GM12878 (cell line): ENCODE measurements at regions not wholly inside any gene's neighbourhood (a gene's known extent, or its start where the extent isn't known, plus 50 kb on each side); places are given as distances from the start of the nearest gene placed in this dataset.

Source experiments
- ATAC-seq: fragments of 200-7000 bp; cut with Tn5 transposase; 3 replicates; pipeline ENCODE4 v1.9.1; 2020; ENCODE audit warnings: mild to moderate bottlenecking, moderate library complexity
- BruUV-seq: library from RNA; stranded (reverse); fragments of 400-500 nt; replicated peaks from 2 replicates; lab custom pipeline; 2021; lab: Mats Ljungman, UMichigan
- CTCF ChIA-PET: fragments of 300-600 bp; sonication (Branson Sonifier 250); formaldehyde crosslinking; extraction: SDS; loops from one replicate; lab custom pipeline; 2021; ENCODE audit warnings: inconsistent platforms; lab: Yijun Ruan, JAX
- POLR2A ChIA-PET: fragments of 350-600 bp; formaldehyde crosslinking; extraction: SDS; loops from one replicate; lab custom pipeline; 2021; ENCODE audit warnings: inconsistent platforms; lab: Charles Lee
- RAD21 ChIA-PET: fragments of 300-600 bp; sonication (Branson Sonifier 250); formaldehyde crosslinking; loops from one replicate; lab custom pipeline; 2023; ENCODE audit warnings: antibody characterized with exemption; ENCODE audit not compliant: unreplicated experiment; lab: Charles Lee
- SMC1A ChIA-PET: fragments of 300-600 bp; sonication (Branson Sonifier 250); formaldehyde crosslinking; loops from one replicate; lab custom pipeline; 2023; ENCODE audit not compliant: unreplicated experiment, uncharacterized antibody; lab: Charles Lee
- DNase-seq: peaks from one replicate; pipeline ENCODE4 v3.0.0-alpha.2; 2011; ENCODE audit warnings: low read depth, low spot score
- FAIRE-seq: peaks from 3 replicates; lab custom pipeline; 2011; peaks lifted over from hg19 to GRCh38; lab: Jason Lieb, UNC
- H2AFZ ChIP-seq: 2 replicates; pipeline ENCODE4 v1.6.0; 2011; ENCODE audit warnings: low read depth, low read length, control low read depth; ENCODE audit not compliant: control insufficient read depth
- H3K27ac ChIP-seq: 2 replicates; pipeline ENCODE4 v1.5.1; 2011; ENCODE audit warnings: control low read depth; ENCODE audit not compliant: control insufficient read depth, insufficient read depth
- H3K27me3 ChIP-seq, 2 experiments: replicated peaks in 1 of 2; 2 replicates each; pipeline versions ENCODE4 v1.6.0 to v1.6.1; 2011; ENCODE audit warnings: low read length in 1 of 2; ENCODE audit not compliant: control insufficient read depth in 2 of 2, insufficient read depth in 2 of 2
- H3K36me3 ChIP-seq, 2 experiments: 2 replicates each; pipeline ENCODE4 v1.5.1; 2011; ENCODE audit warnings: low read length in 1 of 2; ENCODE audit not compliant: control insufficient read depth in 2 of 2, insufficient read depth in 2 of 2
- H3K4me1 ChIP-seq: 2 replicates; pipeline ENCODE4 v1.6.1; 2011; ENCODE audit warnings: mild to moderate bottlenecking, low read length, moderate library complexity, mixed read lengths; ENCODE audit not compliant: control insufficient read depth, insufficient read depth
- H3K4me2 ChIP-seq: 2 replicates; pipeline ENCODE4 v1.6.0; 2011; ENCODE audit warnings: control low read depth; ENCODE audit not compliant: control insufficient read depth, insufficient read depth
- H3K4me3 ChIP-seq: fragments of 200-600 bp; sonication (generic); 2 replicates; pipeline ENCODE4 v1.5.1; 2016
- H3K79me2 ChIP-seq: 2 replicates; pipeline ENCODE4 v1.6.0; 2011; ENCODE audit warnings: low read length; ENCODE audit not compliant: control insufficient read depth, insufficient read depth
- H3K9ac ChIP-seq: 2 replicates; pipeline ENCODE4 v1.8.0; 2011; ENCODE audit warnings: low read length, control low read depth, mixed read lengths; ENCODE audit not compliant: control insufficient read depth, insufficient read depth
- H3K9me3 ChIP-seq: replicated peaks from 3 replicates; pipeline ENCODE4 v1.5.1; 2011; ENCODE audit warnings: mild to moderate bottlenecking, low read length; ENCODE audit not compliant: control insufficient read depth, insufficient read depth
- H4K20me1 ChIP-seq: 2 replicates; pipeline ENCODE4 v1.6.0; 2011; ENCODE audit not compliant: control insufficient read depth, insufficient read depth
- ASH2L ChIP-seq: fragments of 300-600, 200-600 bp; sonication (generic); IDR thresholded peaks from 2 replicates; pipeline ENCODE4 v1.6.1; 2017; ENCODE audit warnings: low read depth, mild to moderate bottlenecking, borderline replicate concordance
- CEBPB ChIP-seq, 2 experiments: fragments of 150-350 bp in 1 of 2; IDR thresholded peaks; 2 replicates each; pipeline ENCODE4 v1.6.1; 2012 to 2014; ENCODE audit warnings: low read depth in 2 of 2, low read length in 2 of 2, borderline replicate concordance in 1 of 2, inconsistent platforms in 1 of 2
- CHD1 ChIP-seq: IDR thresholded peaks from 2 replicates; pipeline ENCODE4 v1.6.1; 2012; ENCODE audit warnings: low read depth, low read length, improper control_type of control experiment
- DPF2 ChIP-seq: fragments of 450-650 bp; IDR thresholded peaks from 2 replicates; pipeline ENCODE4 v1.6.1; 2017; ENCODE audit warnings: mild to moderate bottlenecking
- ESRRA ChIP-seq: IDR thresholded peaks from 2 replicates; pipeline ENCODE4 v1.6.1; 2012; ENCODE audit warnings: mild to moderate bottlenecking, low read length, improper control_type of control experiment
- HDAC6 ChIP-seq: fragments of 200-600 bp; sonication (generic); IDR thresholded peaks from one replicate; pipeline ENCODE4 v1.8.0; 2017; ENCODE audit warnings: antibody characterized with exemption; ENCODE audit not compliant: unreplicated experiment
- JUNB ChIP-seq: IDR thresholded peaks from 2 replicates; pipeline ENCODE4 v1.6.1; 2016; ENCODE audit warnings: antibody characterized with exemption, mild to moderate bottlenecking
- MYC ChIP-seq: IDR thresholded peaks from 2 replicates; pipeline ENCODE4 v1.6.1; 2011; ENCODE audit warnings: mild to moderate bottlenecking, low read length, moderate library complexity, inconsistent platforms; ENCODE audit not compliant: insufficient read depth, insufficient replicate concordance, insufficient read length, severe bottlenecking
- NFYA ChIP-seq: IDR thresholded peaks from 2 replicates; pipeline ENCODE4 v1.6.1; 2011; ENCODE audit warnings: low read depth, mild to moderate bottlenecking, low read length, improper control_type of control experiment, borderline replicate concordance
- PML ChIP-seq: IDR thresholded peaks from 2 replicates; pipeline ENCODE4 v1.6.1; 2012; ENCODE audit warnings: low read length, inconsistent platforms
- PRDM15 ChIP-seq: fragments of 450-650 bp; formaldehyde crosslinking; IDR thresholded peaks from 2 replicates; pipeline ENCODE4 v1.4.0; 2020; ENCODE audit warnings: mild to moderate bottlenecking, moderate library complexity
- RAD21 ChIP-seq: IDR thresholded peaks from 2 replicates; pipeline ENCODE4 v1.6.1; 2011; ENCODE audit warnings: mild to moderate bottlenecking, low read depth, low read length, moderate library complexity; ENCODE audit not compliant: insufficient read depth
- RAD51 ChIP-seq: fragments of 450-650 bp; IDR thresholded peaks from 2 replicates; pipeline ENCODE4 v1.6.1; 2016; ENCODE audit warnings: moderate library complexity, mild to moderate bottlenecking, inconsistent platforms
- SREBF1 ChIP-seq: IDR thresholded peaks from 2 replicates; pipeline ENCODE4 v1.6.1; 2012; ENCODE audit warnings: mild to moderate bottlenecking, low read length
- SUPT20H ChIP-seq: IDR thresholded peaks from 2 replicates; pipeline ENCODE4 v1.6.1; 2011; ENCODE audit warnings: low read depth, mild to moderate bottlenecking, low read length, moderate library complexity, borderline replicate concordance; ENCODE audit not compliant: control insufficient read depth
- TARDBP ChIP-seq: IDR thresholded peaks from 2 replicates; pipeline ENCODE4 v1.6.1; 2016; ENCODE audit warnings: borderline replicate concordance
- TBL1XR1 ChIP-seq: IDR thresholded peaks from 2 replicates; pipeline ENCODE4 v1.6.1; 2012; ENCODE audit warnings: low read depth, low read length, improper control_type of control experiment
- TCF7 ChIP-seq: IDR thresholded peaks from 2 replicates; pipeline ENCODE4 v1.6.1; 2014; ENCODE audit warnings: antibody characterized with exemption, borderline replicate concordance
- ZBTB11 ChIP-seq: fragments of 450-650 bp; formaldehyde crosslinking; IDR thresholded peaks from 2 replicates; pipeline ENCODE4 v1.5.0; 2022; ENCODE audit warnings: mild to moderate bottlenecking, missing genetic modification characterization
- WGBS: methylation state at CpG from one replicate; pipeline ENCODE4 v1.1.6; 2016; ENCODE audit warnings: low lambda C conversion rate; ENCODE audit not compliant: insufficient replicate concordance, insufficient coverage; ENCODE audit errors: missing lambda C conversion rate; 5-methylcytosine and 5-hydroxymethylcytosine counted together
- in situ Hi-C: fragments of 300-500 bp; cut with MboI; formaldehyde crosslinking; loops from 9 replicates; pipeline ENCODE4 v1.14.3; 2018; ENCODE audit warnings: mixed read lengths
- intact Hi-C: fragments of 100-400 bp; cut with micrococcal nuclease; formaldehyde crosslinking; loops from one replicate; pipeline ENCODE4 v1.14.2; 2022; ENCODE audit not compliant: unreplicated experiment

- Histone ChIP-seq H3K4me2 (no peak overlapping the region), H2AFZ (no peak overlapping the region), H3K9ac (no peak overlapping the region), H3K36me3 (no peaks in the 10 kb centered on the region), H3K79me2 (no peaks in the 10 kb centered on the region), H3K27me3 (no peaks in the 10 kb centered on the region), H3K27ac (no peak overlapping the region)
- no peak for DNase-seq
- intact Hi-C loops = no loop called here
- RAD21 ChIA-PET = no interaction called here
- SMC1A ChIA-PET = no interaction called here
- TF ChIP-seq NFYA (no peak), ASH2L (no peak), SREBF1 (no peak), JUNB (no peak), DPF2 (no peak), RAD21 (no peak), HDAC6 (no peak), TCF7 (no peak), ZBTB11 (CRISPR knock-in tag) (no peak), CEBPB (IDR thresholded peaks at IDR 0.05; ENCODE audit: borderline replicate concordance in 1 of 2, low read depth in 2 of 2, low read length in 2 of 2) (no peak), CHD1 (no peak), PRDM15 (CRISPR knock-in tag) (no peak), PML (no peak), TBL1XR1 (no peak), SUPT20H (no peak), TARDBP (no peak), RAD51 (no peak), MYC (no peak), ESRRA (no peak)
- TF ChIP-seq, all 136 proteins: peak for 0
- H3K4me1 ChIP-seq = no peaks in the 10 kb centered on the region
- CTCF ChIA-PET = no interaction called here
- POLR2A ChIA-PET = no interaction called here
- in situ Hi-C loops = loop anchor here (10.0 kb wide), 1 partner anchor 55 kb away; no protein-coding TSS in a partner anchor
- H3K4me3 ChIP-seq = no peak overlapping the region
- ATAC-seq = no peak
- WGBS = 18% methylated on average over 3 of the region's 3 CpGs
- no TSS peak for BruUV-seq
- no peaks in the 10 kb centered on the region for H3K9me3 ChIP-seq
- H4K20me1 ChIP-seq = no peaks in the 10 kb centered on the region
- FAIRE-seq = no peak
Observed at GRCh38 chr5:99239826-99240360, 311.1 kb upstream of the CHD1 start.
